ENCODE measurements at regions not wholly inside any gene's neighbourhood (a gene's known extent, or its start where the extent isn't known, plus 50 kb on each side); places are given as distances from the start of the nearest gene placed in this dataset.

GRCh38 chr4:34516524-34516923 is 1727.8 kb downstream of the ARAP2 start:
- no peak for TF ChIP-seq EZH2 (IDR thresholded peaks at IDR 0.05)
- TF ChIP-seq CTCF (IDR thresholded peaks at IDR 0.05): no peak
- no peak for TF ChIP-seq EZH2phosphoT487 (IDR thresholded peaks at IDR 0.05)

All from neural progenitor cell (in vitro differentiated cells).